MCF 10A (cell line): ENCODE measurements at regions not wholly inside any gene's neighbourhood (a gene's known extent, or its start where the extent isn't known, plus 50 kb on each side); places are given as distances from the start of the nearest gene placed in this dataset.

Experiments
- BruUV-seq: library from RNA; stranded (reverse); fragments of 400-500 nt; replicated peaks from 2 replicates; lab custom pipeline; 2021; lab: Mats Ljungman, UMichigan
- CTCF ChIA-PET: fragments of 300-600 bp; sonication (Branson Sonifier 250); formaldehyde crosslinking; extraction: SDS; loops from one replicate; lab custom pipeline; 2021; ENCODE audit warnings: antibody characterized with exemption, inconsistent platforms; lab: Yijun Ruan, JAX
- POLR2A ChIA-PET: fragments of 300-600, 350-650 bp; sonication (Branson Sonifier 250); formaldehyde crosslinking; extraction: SDS; loops from one replicate; lab custom pipeline; 2020; ENCODE audit warnings: antibody characterized with exemption, inconsistent platforms; lab: Yijun Ruan, JAX
- DNase-seq: peaks from one replicate; pipeline ENCODE4 v3.0.0-alpha.2; 2018; ENCODE audit not compliant: unreplicated experiment
- H3K27ac Mint-ChIP-seq: one replicate; pipeline ENCODE4 v1.8.0; 2022; ENCODE audit warnings: mild to moderate bottlenecking, low read depth, mixed read lengths; ENCODE audit not compliant: unreplicated experiment
- H3K27me3 Mint-ChIP-seq: one replicate; pipeline ENCODE4 v1.8.0; 2022; ENCODE audit warnings: mixed read lengths; ENCODE audit not compliant: insufficient read depth, unreplicated experiment
- H3K36me3 Mint-ChIP-seq: one replicate; pipeline ENCODE4 v1.8.0; 2022; ENCODE audit warnings: mild to moderate bottlenecking, moderate library complexity, mixed read lengths; ENCODE audit not compliant: insufficient read depth, unreplicated experiment
- H3K4me1 Mint-ChIP-seq: one replicate; pipeline ENCODE4 v1.8.0; 2022; ENCODE audit warnings: mixed read lengths; ENCODE audit not compliant: insufficient read depth, unreplicated experiment
- H3K4me3 Mint-ChIP-seq: one replicate; pipeline ENCODE4 v1.8.0; 2022; ENCODE audit warnings: mild to moderate bottlenecking, moderate library complexity, mixed read lengths; ENCODE audit not compliant: unreplicated experiment
- H3K9me3 Mint-ChIP-seq: one replicate; pipeline ENCODE4 v1.8.0; 2022; ENCODE audit warnings: mixed read lengths; ENCODE audit not compliant: unreplicated experiment
- CTCF ChIP-seq: fragments of 200-600 bp; IDR thresholded peaks from one replicate; pipeline ENCODE4 v1.8.0; 2022; ENCODE audit warnings: antibody characterized with exemption, mild to moderate bottlenecking; ENCODE audit not compliant: unreplicated experiment
- intact Hi-C: fragments of 100-400 bp; cut with micrococcal nuclease; formaldehyde crosslinking; loops from 2 replicates; pipeline ENCODE4 v1.14.1; 2022

DNA sequence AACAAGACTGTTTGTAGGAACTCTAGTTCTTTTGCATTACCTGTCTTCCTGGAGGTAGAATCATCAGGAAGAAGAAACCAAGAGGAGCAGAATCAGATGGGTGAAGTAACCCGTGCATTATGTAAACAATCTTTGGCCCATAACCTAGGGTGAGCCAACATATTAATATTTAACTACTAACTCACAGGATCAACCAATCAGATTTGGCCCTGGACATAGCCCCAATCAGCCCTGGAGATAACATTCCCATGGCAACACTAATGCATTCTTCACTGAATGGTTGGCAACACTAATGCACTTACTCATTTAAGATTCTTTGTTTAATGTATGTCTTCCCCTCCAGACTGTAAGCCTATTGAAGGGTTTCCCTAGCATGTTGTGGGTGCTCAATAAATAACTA lies 72.0 kb upstream of the CTAGE1 start:
- Mint-ChIP-seq H3K36me3 (no peaks in the 10 kb centered on the region), H3K9me3 (no peaks in the 10 kb centered on the region), H3K27me3 (no peaks in the 10 kb centered on the region), H3K27ac (no peak overlapping the region), H3K4me1 (peaks cover 33% of the 10 kb centered on the region), H3K4me3 (no peak overlapping the region)
- POLR2A ChIA-PET = interaction anchor here (0.7 to 0.9 kb wide), 2 partner anchors 8 to 195 kb away, joined by 4 read pairs; no protein-coding TSS in a partner anchor
- no TSS peak for BruUV-seq
- TF ChIP-seq CTCF = no peak
- CTCF ChIA-PET = interaction anchor here (0.5 kb wide), 1 partner anchor 15 kb away, joined by 3 read pairs; no protein-coding TSS in a partner anchor
- intact Hi-C loops = no loop called here
- DNase-seq = no peak

DNA sequence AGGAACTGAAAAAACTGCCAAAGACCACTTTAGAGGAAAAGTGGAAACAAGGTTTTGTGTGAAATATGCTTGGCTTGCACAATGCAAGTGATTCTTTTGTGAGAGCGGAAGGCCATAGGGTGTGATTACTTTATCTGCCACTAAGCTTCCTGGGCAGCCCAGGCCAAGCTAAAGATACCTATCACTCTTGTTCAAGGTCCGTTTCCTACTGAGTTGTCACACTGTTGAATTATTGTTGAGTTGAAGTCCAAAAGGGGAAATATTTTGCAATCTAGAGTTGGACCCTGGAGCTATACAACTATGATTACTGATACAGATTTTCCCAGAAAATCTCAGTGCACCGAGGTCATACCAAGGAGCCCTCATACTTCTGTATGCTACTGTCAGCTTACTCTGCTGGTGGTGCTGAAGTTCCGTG lies 72.7 kb upstream of the CTAGE1 start:
- no peaks in the 10 kb centered on the region for H3K9me3 Mint-ChIP-seq
- intact Hi-C loops = no loop called here
- no peak for TF ChIP-seq CTCF
- CTCF ChIA-PET = interaction anchor here (0.5 kb wide), 1 partner anchor 14 kb away, joined by 3 read pairs; no protein-coding TSS in a partner anchor
- no TSS peak for BruUV-seq
- H3K36me3 Mint-ChIP-seq = no peaks in the 10 kb centered on the region
- peaks cover 30% of the 10 kb centered on the region for H3K4me1 Mint-ChIP-seq
- POLR2A ChIA-PET = interaction anchor here (0.9 kb wide), 1 partner anchor 9 kb away, joined by 4 read pairs; no protein-coding TSS in a partner anchor
- H3K4me3 Mint-ChIP-seq = no peak overlapping the region
- DNase-seq = no peak
- H3K27ac Mint-ChIP-seq = no peak overlapping the region
- no peaks in the 10 kb centered on the region for H3K27me3 Mint-ChIP-seq

DNA sequence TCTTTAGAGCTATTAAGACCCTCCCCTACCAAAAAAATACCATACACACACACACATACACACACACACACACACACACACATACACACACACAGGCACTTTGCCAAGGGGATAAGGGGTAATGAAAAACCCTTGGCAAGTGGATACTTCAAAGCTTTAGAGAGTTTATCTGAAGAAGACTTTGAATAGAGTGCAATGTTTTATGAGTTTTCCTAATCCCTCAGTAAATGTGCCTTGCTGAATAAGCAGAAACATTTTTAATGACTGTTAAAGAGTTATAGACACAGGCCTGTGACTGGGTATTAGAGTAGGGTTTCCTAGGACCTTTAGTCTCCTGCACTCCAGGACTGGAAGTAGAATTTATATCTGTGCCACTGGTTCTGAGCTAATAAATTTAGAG lies 75.5 kb upstream of the CTAGE1 start:
- H3K36me3 Mint-ChIP-seq = no peaks in the 10 kb centered on the region
- H3K9me3 Mint-ChIP-seq = no peaks in the 10 kb centered on the region
- BruUV-seq = no TSS peak
- H3K27ac Mint-ChIP-seq = no peak overlapping the region
- H3K4me1 Mint-ChIP-seq = peaks cover 18% of the 10 kb centered on the region
- intact Hi-C loops = no loop called here
- no peak overlapping the region for H3K4me3 Mint-ChIP-seq
- CTCF ChIA-PET = interaction anchor here (0.6 to 1.2 kb wide), 2 partner anchors 33 to 68 kb away, joined by 4 read pairs; no protein-coding TSS in a partner anchor
- no peak for DNase-seq
- no peaks in the 10 kb centered on the region for H3K27me3 Mint-ChIP-seq
- TF ChIP-seq CTCF = no peak
- POLR2A ChIA-PET = interaction anchor here (0.6 to 1.5 kb wide), 5 partner anchors 9 to 587 kb away, joined by 3 to 4 read pairs (median 3); no protein-coding TSS in a partner anchor

GRCh38 chr18:22493940-22494339 lies 76.2 kb upstream of the CTAGE1 start:
- CTCF ChIA-PET = interaction anchor here (0.7 to 1.2 kb wide), 2 partner anchors 21 to 68 kb away, joined by 3 to 4 read pairs; no protein-coding TSS in a partner anchor

More at GRCh38 chr18:22493940-22494339, 76.2 kb upstream of the CTAGE1 start:
- BruUV-seq = no TSS peak
- DNase-seq = no peak
- Mint-ChIP-seq H3K4me3 (no peak overlapping the region), H3K27ac (no peak overlapping the region), H3K36me3 (no peaks in the 10 kb centered on the region), H3K4me1 (peaks cover 11% of the 10 kb centered on the region), H3K27me3 (no peaks in the 10 kb centered on the region), H3K9me3 (no peaks in the 10 kb centered on the region)
- intact Hi-C loops = no loop called here
- TF ChIP-seq CTCF = no peak
- POLR2A ChIA-PET = interaction anchor here (1.1 to 1.3 kb wide), 3 partner anchors 9 to 69 kb away, joined by 3 to 4 read pairs (median 3); no protein-coding TSS in a partner anchor
